GM12873 (cell line): ENCODE measurements at regions not wholly inside any gene's neighbourhood (a gene's known extent, or its start where the extent isn't known, plus 50 kb on each side); places are given as distances from the start of the nearest gene placed in this dataset.

Experiments
- CTCF ChIP-seq: IDR thresholded peaks from 2 replicates; pipeline ENCODE4 v1.5.1; 2012; ENCODE audit warnings: low read depth, mild to moderate bottlenecking, moderate library complexity, low read length, control low read depth; ENCODE audit not compliant: insufficient read depth; ENCODE audit errors: missing control alignments

- TF ChIP-seq CTCF = no peak
These were observed 279.3 kb upstream of the KIF2B start for GRCh38 chr17:53543472-53543871.

- no peak for TF ChIP-seq CTCF
These were observed 284.6 kb upstream of the KIF2B start for GRCh38 chr17:53538129-53538617.

- no peak for TF ChIP-seq CTCF
These were observed 295.3 kb upstream of the KIF2B start for GRCh38 chr17:53527473-53527872.

- no peak for TF ChIP-seq CTCF
These were observed 297.1 kb upstream of the KIF2B start for GRCh38 chr17:53525590-53525989.

GRCh38 chr17:53516636-53517035 is 306.1 kb upstream of the KIF2B start:
- no peak for TF ChIP-seq CTCF

- no peak for TF ChIP-seq CTCF
These were observed 323.4 kb upstream of the KIF2B start for GRCh38 chr17:53499277-53499676.

GRCh38 chr17:53496356-53496755 is 326.4 kb upstream of the KIF2B start:
- TF ChIP-seq CTCF = no peak
